ENCODE measurements at regions not wholly inside any gene's neighbourhood (a gene's known extent, or its start where the extent isn't known, plus 50 kb on each side); places are given as distances from the start of the nearest gene placed in this dataset.
"Not testable (repeated sequence)": the region's sequence is repeated elsewhere in the genome, so short reads cannot be mapped to it uniquely, and the experiment has no call there.

GRCh38 chr19:30856786-30857185 is 484.6 kb downstream of the ZNF536 start:
- DNase-seq = no peak

DNA sequence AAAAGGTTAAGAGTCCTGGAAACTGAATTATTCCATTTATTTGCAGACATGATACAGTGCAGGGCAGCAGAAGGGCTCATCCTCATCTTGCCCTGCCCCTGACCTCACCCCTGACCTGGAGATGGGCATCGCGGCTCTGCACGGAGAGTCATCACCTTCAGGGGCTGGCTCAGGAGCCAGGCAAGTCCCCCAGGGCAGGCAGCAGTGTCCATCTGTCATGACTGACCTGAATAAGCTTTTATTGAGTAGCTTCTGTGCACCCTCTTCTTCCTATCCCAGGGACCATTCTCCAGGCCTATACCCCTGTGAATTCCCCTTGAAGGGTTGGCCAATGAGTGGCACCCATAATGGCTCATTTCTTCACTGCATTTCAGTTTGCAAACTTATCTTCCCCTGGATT is 484.2 kb downstream of the ZNF536 start:
- DNase-seq = no peak

DNA sequence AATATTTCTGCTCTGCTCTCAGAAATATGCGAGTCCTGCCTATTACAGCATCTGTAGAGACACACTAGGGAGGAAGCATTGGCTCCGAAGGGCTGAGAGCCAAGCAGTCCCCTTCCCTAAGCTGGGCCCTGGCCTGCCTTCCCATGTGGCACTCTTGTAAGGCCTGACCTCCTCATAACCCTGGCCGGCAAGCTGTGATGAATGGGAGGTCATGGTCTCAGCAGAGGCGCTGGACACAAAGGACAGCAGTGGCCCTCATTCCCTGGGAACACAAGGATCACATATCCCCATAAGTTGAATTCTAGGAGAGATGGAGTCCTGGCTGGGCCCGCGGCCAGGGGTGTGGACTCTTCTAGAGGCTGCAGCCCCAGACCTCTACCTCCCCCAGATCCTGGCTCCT is 483.3 kb downstream of the ZNF536 start:
- DNase-seq = no peak

DNA sequence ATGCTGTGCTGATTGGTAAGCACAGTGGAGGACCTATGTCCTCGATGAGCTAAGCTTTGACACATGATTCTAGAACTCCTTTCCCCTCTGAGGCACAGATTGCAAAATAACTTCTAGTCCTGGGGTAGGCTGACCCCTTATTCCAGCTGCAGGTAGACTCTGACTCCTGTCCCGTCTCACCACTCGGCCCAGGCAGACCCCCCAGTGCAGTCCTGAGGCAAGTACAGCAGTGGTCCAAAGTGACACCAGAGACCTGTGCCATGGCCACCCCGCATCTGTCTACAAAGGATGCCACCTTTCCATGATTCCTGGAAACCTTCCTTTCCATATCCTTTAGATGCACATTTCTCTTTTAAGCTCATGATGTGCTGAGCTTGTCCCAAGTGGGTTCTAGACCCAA is 482.5 kb downstream of the ZNF536 start:
- no peak for DNase-seq

- DNase-seq = no peak
Observed at GRCh38 chr19:30854207-30854606, 482.0 kb downstream of the ZNF536 start.

DNA sequence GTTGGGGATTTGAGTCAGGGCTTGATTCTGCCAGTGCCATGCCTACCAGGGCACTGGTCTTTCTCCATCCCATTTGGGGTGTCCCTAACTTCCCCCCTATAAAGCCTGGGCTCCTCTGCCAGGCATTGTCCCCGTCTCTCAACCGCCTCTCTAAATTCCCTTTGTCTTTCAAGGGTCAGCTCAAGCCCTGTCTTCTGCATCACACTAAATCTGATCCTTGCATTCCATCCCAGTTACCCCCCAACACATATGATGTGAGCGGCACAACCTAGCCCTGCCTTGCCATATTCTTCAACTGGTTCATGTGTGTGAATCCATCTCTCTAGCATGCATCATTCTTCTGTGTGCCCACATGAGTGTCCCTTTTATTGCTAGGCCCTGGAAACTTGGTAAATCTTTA is 480.9 kb downstream of the ZNF536 start:
- no peak for DNase-seq

DNA sequence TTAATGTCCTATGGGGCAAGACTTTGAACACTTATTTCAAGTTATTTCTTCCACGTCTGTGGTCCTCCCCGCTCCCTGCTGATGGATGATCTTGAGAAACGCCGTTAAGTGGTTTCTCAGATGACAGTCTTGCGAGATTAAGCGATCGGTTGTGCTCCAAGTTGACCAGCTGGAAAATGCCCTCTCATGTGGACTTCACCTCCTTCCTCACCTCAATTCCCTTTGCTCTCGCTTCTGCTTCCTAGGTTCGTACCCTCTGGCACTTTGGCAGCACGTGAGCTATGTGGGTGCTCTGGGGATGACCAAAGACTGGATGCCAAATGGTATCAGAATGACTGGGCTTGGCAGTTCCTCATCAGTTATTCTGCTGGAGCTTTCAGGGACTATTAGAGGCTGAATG is 480.0 kb downstream of the ZNF536 start:
- DNase-seq = no peak

DNA sequence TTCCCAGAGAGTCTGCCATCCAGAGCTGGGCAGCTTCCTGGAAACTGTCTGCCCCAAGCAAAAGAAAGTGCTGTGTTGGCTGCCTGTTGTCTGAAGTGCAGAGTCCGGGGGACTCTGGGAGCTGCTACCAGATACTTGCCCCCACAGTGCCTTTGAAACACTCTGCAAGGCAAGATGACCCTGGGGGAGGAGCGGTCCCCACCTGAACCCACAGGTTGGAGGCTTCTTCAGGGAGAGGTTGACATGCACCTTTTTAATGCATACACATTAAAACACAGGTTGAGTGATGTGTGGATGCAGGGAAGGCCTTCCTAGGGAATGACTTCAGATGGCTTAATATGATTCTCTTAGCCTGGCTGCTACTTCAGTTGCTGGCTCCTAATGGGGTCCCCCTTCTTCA is 479.5 kb downstream of the ZNF536 start:
- no peak for DNase-seq

DNA sequence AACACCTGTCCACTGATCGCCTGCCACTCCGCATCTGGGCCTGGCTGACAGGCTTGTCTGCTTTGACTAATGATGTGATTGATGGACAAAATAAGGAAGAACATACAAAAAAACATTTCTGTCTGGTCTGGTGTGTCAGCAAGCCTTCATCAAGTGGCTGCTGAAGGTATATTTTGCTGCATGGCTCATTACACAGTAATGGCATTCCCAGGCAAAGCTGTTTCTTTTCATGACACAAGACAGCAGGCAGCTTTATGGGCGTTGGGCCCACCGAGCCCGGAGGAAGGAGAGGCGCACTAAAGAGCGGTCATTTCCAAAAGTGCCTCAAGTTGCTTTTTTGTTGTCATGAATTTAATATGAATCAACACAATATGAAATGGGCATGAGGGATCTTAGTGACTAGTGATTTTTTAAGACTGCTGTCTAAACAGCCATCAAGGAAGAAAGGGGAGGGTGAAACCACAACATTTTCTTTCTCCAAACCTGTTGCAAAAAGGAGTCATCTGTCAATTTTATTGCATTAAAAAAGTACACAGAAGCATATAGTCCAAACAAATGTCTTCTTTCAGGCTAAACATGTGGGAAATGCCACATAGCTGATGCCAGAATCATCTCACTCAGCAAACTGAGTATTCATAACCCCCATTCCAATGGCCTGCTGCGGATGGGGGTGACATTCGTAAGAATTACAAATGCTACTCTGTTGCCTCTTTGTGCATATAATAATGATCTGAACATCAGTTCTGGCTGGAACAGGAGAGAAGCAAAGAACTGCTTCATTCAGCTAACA is 476.6 kb downstream of the ZNF536 start:
- DNase-seq = no peak

GRCh38 chr19:30846102-30846501 is 473.9 kb downstream of the ZNF536 start:
- DNase-seq = no peak

DNA sequence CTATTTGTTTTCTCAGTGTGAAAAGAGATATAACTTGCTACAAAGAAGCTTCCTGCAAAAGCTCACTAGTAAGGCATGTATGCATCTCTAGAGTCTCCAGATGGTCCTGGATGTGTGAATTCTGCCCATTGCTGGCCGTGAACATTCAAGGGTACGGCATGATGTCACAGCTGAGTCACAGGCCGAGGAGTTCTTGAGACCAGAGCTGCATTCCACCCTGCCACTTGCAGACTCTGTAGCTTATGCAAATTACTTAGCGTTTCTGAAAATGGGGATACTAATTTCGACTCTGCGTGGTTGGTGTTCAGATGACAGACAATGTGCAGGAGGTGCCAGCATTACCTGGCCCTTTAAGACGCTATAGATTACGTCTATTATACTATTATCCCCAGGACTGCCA is 470.7 kb downstream of the ZNF536 start:
- DNase-seq = no peak

DNA sequence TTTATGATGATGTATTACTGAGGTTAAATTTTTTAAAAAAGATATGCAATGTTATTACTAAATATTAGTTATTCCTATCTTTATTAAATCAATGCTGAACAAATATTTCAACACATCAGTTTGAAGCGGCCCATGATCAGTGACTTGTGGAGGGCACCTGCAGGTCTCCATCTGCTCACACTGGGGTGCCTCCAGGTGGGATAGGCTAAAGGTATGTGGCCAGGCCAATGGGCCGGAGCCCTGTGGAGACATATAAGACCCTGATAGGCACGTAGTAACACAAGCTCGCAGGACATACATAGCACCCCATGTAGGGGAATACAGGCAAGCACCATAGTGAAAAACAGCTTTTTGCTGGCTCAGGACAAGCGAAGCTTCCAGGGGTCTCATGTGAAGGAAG is 469.8 kb downstream of the ZNF536 start:
- no peak for DNase-seq

GRCh38 chr19:30830875-30831274 is 458.7 kb downstream of the ZNF536 start:
- no peak for DNase-seq

GRCh38 chr19:30825505-30825904 is 453.3 kb downstream of the ZNF536 start:
- not testable (repeated sequence) for DNase-seq

DNA sequence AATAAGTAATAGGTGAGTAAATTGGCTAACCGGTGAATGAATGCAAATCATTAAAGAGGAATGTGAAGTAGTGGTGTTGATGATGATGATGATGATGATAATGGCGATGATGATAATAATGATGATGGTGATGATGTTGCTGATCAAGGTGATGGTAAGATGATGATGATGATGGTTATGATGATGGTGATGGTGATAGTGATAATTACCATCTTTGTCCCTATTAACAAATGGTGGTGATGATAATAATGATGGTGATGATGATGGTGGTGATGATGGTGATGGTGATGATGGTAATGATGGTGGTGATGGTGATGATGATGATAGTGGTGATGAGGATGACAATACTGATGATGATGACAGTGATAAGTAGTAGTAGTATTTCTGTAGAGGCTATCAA is 452.6 kb downstream of the ZNF536 start:
- no peak for DNase-seq

- DNase-seq = no peak
Observed at GRCh38 chr19:30817965-30818567, 445.9 kb downstream of the ZNF536 start.

GRCh38 chr19:30817197-30817596 is 445.0 kb downstream of the ZNF536 start:
- DNase-seq = no peak

- no peak for DNase-seq
Observed at GRCh38 chr19:30815889-30816580, 443.9 kb downstream of the ZNF536 start.

DNA sequence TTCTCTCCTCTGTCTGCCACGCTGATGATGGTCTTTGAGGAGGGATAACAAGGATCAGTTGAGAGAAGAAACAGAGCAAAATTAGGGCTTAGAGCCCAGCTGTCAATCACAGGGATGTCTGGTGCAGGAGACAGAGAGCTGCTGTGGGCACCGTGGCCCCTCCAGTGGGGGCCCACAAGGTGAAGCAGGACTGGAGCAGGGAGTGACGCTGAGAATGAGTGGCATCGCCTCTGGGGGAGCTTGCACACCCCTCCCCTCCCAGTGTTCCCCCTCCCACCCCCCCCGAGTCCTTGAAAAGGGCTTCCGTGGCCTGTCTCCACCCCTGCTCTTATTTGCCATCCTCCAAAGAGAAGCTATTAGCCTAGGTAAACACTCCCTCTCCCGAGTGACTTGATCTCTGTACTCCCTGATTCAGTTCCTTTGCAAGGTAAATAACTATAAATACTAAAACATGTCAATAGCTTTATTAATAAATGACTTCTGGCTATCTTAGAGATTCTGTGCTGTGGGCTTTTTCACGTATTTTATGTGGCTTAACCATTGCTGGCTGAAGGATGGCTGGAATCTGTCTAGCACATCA is 440.0 kb downstream of the ZNF536 start:
- DNase-seq = no peak

- DNase-seq = no peak
Observed at GRCh38 chr19:30811397-30812098, 439.4 kb downstream of the ZNF536 start.

DNA sequence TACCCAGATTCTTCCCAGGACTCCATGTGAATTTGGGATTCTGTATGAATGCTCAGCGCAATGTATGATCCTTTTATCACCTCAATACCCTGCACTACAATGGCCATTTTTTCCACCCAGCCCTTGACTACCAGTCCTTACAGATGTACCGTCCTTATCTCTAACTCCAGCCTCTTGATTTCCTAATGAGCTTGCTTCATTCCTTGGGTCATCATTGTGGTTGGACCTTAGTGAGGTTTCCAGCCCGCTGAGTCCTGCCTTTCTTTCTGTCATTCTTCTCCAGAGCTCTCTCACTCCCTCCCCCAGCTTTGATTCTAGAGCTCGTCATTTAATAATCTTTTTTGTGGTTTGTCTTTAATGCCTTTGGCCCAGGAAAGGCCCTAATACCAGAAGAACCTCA is 438.5 kb downstream of the ZNF536 start:
- no peak for DNase-seq

- DNase-seq = no peak
Observed at GRCh38 chr19:30807278-30807677, 435.1 kb downstream of the ZNF536 start.

DNA sequence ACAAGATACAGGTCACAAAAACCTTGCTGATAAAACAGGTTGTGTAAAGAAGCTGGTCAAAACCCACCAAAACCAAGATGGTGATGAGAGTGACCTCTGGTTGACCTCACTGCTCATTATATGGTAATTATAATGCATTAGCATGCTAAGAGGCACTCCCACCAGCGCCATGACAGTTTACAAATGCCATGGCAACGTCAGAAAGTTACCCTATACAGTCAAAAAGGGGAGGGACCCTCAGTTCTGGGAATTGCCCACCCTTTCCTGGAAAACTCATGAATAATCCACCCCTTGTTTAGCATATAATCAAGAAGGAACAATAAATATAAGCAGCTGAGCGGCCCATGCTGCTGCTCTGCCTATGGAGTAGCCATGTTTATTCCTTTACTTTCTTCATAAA is 434.1 kb downstream of the ZNF536 start:
- no peak for DNase-seq

All from CD4-positive, alpha-beta T cell treated with Interleukin-4 for 1 hour (primary cell).